ENCODE measurements at regions not wholly inside any gene's neighbourhood (a gene's known extent, or its start where the extent isn't known, plus 50 kb on each side); places are given as distances from the start of the nearest gene placed in this dataset.

DNA sequence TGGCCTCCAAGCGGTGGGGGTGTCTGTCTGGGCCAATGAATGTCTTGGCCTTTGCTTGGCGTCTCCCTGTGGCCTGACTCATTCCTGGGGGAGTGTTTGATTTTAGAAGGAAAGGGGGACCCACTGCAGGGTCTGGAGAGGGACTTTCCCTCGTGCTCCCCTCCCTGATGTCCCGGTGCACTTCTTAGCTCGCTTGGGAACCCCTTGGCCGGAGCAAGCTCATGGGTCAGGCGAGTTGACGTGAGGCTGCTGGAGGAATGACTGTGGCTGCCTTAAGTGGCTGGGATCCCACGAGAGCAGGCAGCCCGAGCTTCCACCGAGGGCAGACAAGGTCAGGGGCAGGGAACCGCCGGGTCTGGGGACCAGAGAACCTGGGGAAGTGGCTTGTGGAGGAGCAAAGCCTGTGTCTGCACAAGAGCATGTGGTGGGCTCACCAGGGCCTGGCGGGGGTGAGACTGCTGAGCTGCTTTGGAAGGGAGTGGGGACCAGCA is 218.4 kb upstream of the C14orf180 start:
- H3K27me3 Mint-ChIP-seq (ENCODE audit: insufficient read depth, unreplicated experiment), result peaks cover 12% of the 10 kb centered on the region
- no peak overlapping the region for H3K4me3 Mint-ChIP-seq (ENCODE audit: unreplicated experiment)
- H3K9me3 ChIP-seq, result 0 out of 2 replicates have a peak, but pooled peaks cover 4% of the 10 kb centered on the region
- POLR2A ChIA-PET, result no interaction called here
- no TSS peak for BruUV-seq (replicated peaks)
- H3K9me3 Mint-ChIP-seq (ENCODE audit: unreplicated experiment), result no peaks in the 10 kb centered on the region
- DNase-seq, result peak in 1 of 2 experiments; percentile 14
- no peaks in the 10 kb centered on the region for H3K36me3 Mint-ChIP-seq (ENCODE audit: insufficient read depth, unreplicated experiment)
- TF ChIP-seq, protein P1, sequence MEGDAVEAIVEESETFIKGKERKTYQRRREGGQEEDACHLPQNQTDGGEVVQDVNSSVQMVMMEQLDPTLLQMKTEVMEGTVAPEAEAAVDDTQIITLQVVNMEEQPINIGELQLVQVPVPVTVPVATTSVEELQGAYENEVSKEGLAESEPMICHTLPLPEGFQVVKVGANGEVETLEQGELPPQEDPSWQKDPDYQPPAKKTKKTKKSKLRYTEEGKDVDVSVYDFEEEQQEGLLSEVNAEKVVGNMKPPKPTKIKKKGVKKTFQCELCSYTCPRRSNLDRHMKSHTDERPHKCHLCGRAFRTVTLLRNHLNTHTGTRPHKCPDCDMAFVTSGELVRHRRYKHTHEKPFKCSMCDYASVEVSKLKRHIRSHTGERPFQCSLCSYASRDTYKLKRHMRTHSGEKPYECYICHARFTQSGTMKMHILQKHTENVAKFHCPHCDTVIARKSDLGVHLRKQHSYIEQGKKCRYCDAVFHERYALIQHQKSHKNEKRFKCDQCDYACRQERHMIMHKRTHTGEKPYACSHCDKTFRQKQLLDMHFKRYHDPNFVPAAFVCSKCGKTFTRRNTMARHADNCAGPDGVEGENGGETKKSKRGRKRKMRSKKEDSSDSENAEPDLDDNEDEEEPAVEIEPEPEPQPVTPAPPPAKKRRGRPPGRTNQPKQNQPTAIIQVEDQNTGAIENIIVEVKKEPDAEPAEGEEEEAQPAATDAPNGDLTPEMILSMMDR (IDR thresholded peaks at IDR 0.05; ENCODE audit: insufficient read depth in 1 of 2, low read depth in 1 of 2, low read length in 1 of 2, severe bottlenecking in 1 of 2, unreplicated experiment in 1 of 2), result no peak
- intact Hi-C loops (cut with micrococcal nuclease; ENCODE audit: unreplicated experiment), result no loop called here
- 0 out of 2 replicates have a peak, but pooled peaks cover 1% of the 10 kb centered on the region for H3K27me3 ChIP-seq (replicated peaks; ENCODE audit: control insufficient read depth, insufficient read depth, low read length)
- H3K27ac Mint-ChIP-seq (ENCODE audit: unreplicated experiment), result no peak overlapping the region
- CTCF ChIA-PET, result no interaction called here
- H3K4me1 Mint-ChIP-seq (ENCODE audit: low read depth, unreplicated experiment), result no peaks in the 10 kb centered on the region
- no peaks in the 10 kb centered on the region for H3K4me1 ChIP-seq
- H3K4me3 ChIP-seq (ENCODE audit: low read depth, low read length), result no peak overlapping the region
- H3K36me3 ChIP-seq (ENCODE audit: control insufficient read depth, insufficient read depth, low read length), result no peaks in the 10 kb centered on the region

- POLR2A ChIA-PET, result no interaction called here
- no peaks in the 10 kb centered on the region for H3K36me3 Mint-ChIP-seq (ENCODE audit: insufficient read depth, unreplicated experiment)
- Histone ChIP-seq H3K9me3 (0 out of 2 replicates have a peak, but pooled peaks cover 4% of the 10 kb centered on the region), H3K4me1 (no peaks in the 10 kb centered on the region), H3K36me3 (ENCODE audit: control insufficient read depth, insufficient read depth, low read length) (no peaks in the 10 kb centered on the region), H3K4me3 (ENCODE audit: low read depth, low read length) (no peak overlapping the region), H3K27me3 (replicated peaks; ENCODE audit: control insufficient read depth, insufficient read depth, low read length) (0 out of 2 replicates have a peak, but pooled peaks cover 1% of the 10 kb centered on the region)
- peak in 1 of 2 experiments; percentile 19 for DNase-seq
- TF ChIP-seq, protein P1 (IDR thresholded peaks at IDR 0.05; ENCODE audit: insufficient read depth in 1 of 2, low read depth in 1 of 2, low read length in 1 of 2, severe bottlenecking in 1 of 2, unreplicated experiment in 1 of 2), result no peak
- no peak overlapping the region for H3K27ac Mint-ChIP-seq (ENCODE audit: unreplicated experiment)
- H3K4me1 Mint-ChIP-seq (ENCODE audit: low read depth, unreplicated experiment), result no peaks in the 10 kb centered on the region
- no TSS peak for BruUV-seq (replicated peaks)
- H3K4me3 Mint-ChIP-seq (ENCODE audit: unreplicated experiment), result no peak overlapping the region
- intact Hi-C loops (cut with micrococcal nuclease; ENCODE audit: unreplicated experiment), result no loop called here
- CTCF ChIA-PET, result no interaction called here
- no peaks in the 10 kb centered on the region for H3K9me3 Mint-ChIP-seq (ENCODE audit: unreplicated experiment)
- H3K27me3 Mint-ChIP-seq (ENCODE audit: insufficient read depth, unreplicated experiment), result peaks cover 12% of the 10 kb centered on the region
Observed at GRCh38 chr14:104361921-104362681, 217.5 kb upstream of the C14orf180 start.

GRCh38 chr14:104362761-104363605 is 216.6 kb upstream of the C14orf180 start:
- Histone ChIP-seq H3K36me3 (ENCODE audit: control insufficient read depth, insufficient read depth, low read length) (no peaks in the 10 kb centered on the region), H3K4me1 (no peaks in the 10 kb centered on the region), H3K27me3 (replicated peaks; ENCODE audit: control insufficient read depth, insufficient read depth, low read length) (0 out of 2 replicates have a peak, but pooled peaks cover 1% of the 10 kb centered on the region), H3K9me3 (0 out of 2 replicates have a peak, but pooled peaks cover 4% of the 10 kb centered on the region), H3K4me3 (ENCODE audit: low read depth, low read length) (no peak overlapping the region)
- Mint-ChIP-seq H3K36me3 (ENCODE audit: insufficient read depth, unreplicated experiment) (no peaks in the 10 kb centered on the region), H3K4me3 (ENCODE audit: unreplicated experiment) (no peak overlapping the region), H3K9me3 (ENCODE audit: unreplicated experiment) (no peaks in the 10 kb centered on the region), H3K4me1 (ENCODE audit: low read depth, unreplicated experiment) (no peaks in the 10 kb centered on the region), H3K27ac (ENCODE audit: unreplicated experiment) (no peak overlapping the region), H3K27me3 (ENCODE audit: insufficient read depth, unreplicated experiment) (peaks cover 12% of the 10 kb centered on the region)
- TF ChIP-seq, protein P1 (IDR thresholded peaks at IDR 0.05; ENCODE audit: insufficient read depth in 1 of 2, low read depth in 1 of 2, low read length in 1 of 2, severe bottlenecking in 1 of 2, unreplicated experiment in 1 of 2), result no peak
- CTCF ChIA-PET, result no interaction called here
- intact Hi-C loops (cut with micrococcal nuclease; ENCODE audit: unreplicated experiment), result no loop called here
- no TSS peak for BruUV-seq (replicated peaks)
- DNase-seq, result peak in 1 of 2 experiments; percentile 19
- POLR2A ChIA-PET, result no interaction called here
